Esophagus squamous epithelium (tissue), 4 donors: ENCODE measurements at regions not wholly inside any gene's neighbourhood (a gene's known extent, or its start where the extent isn't known, plus 50 kb on each side); places are given as distances from the start of the nearest gene placed in this dataset.

ENCODE experiments used
- POLR2A ChIP-seq, 4 donors: fragments of 450-650 bp; IDR thresholded peaks; one replicate each; pipeline ENCODE4 v1.6.1; 2017; ENCODE audit warnings: antibody characterized with exemption in 4 of 4, mild to moderate bottlenecking in 4 of 4, moderate library complexity in 3 of 4
- TF ChIP-seq, protein P1 (sequence below), 6 experiments: fragments of 450-650 bp in 4 of 6; fragments of 200-600 bp in 2 of 6; sonication (generic) in 2 of 6; IDR thresholded peaks; one replicate each; pipeline ENCODE4 v1.5.1; 2016 to 2019; ENCODE audit warnings: antibody characterized with exemption in 6 of 6, mild to moderate bottlenecking in 4 of 6, moderate library complexity in 4 of 6

DNA sequence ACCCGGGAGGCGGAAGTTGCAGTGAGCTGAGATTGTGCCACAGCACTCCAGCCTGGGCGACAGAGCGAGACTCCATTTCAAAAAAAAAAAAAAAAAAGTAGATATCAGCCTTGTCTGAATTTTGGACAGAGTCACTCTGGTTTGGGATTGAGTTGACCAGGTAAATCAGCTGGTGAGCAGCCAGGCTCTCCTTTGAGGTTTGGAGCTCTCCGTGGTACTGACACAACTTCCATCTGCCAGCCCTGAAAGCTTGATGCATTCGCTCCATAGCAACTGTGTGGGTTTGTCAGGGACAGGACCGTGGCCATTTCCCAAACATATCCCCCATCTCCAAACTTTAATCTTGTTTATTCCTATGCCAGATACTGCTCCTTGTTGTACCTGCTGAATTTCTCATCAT is 155.2 kb downstream of the DMRTA2 start:
- TF ChIP-seq, protein P1, sequence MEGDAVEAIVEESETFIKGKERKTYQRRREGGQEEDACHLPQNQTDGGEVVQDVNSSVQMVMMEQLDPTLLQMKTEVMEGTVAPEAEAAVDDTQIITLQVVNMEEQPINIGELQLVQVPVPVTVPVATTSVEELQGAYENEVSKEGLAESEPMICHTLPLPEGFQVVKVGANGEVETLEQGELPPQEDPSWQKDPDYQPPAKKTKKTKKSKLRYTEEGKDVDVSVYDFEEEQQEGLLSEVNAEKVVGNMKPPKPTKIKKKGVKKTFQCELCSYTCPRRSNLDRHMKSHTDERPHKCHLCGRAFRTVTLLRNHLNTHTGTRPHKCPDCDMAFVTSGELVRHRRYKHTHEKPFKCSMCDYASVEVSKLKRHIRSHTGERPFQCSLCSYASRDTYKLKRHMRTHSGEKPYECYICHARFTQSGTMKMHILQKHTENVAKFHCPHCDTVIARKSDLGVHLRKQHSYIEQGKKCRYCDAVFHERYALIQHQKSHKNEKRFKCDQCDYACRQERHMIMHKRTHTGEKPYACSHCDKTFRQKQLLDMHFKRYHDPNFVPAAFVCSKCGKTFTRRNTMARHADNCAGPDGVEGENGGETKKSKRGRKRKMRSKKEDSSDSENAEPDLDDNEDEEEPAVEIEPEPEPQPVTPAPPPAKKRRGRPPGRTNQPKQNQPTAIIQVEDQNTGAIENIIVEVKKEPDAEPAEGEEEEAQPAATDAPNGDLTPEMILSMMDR (IDR thresholded peaks at IDR 0.05) = no peak
- no peak for TF ChIP-seq POLR2A (IDR thresholded peaks at IDR 0.05)
